Mesendoderm (in vitro differentiated cells): ENCODE measurements at regions not wholly inside any gene's neighbourhood (a gene's known extent, or its start where the extent isn't known, plus 50 kb on each side); places are given as distances from the start of the nearest gene placed in this dataset.

Experiments
- DNase-seq: peaks from one replicate; pipeline ENCODE4 v3.0.0; 2013
- H2AK5ac ChIP-seq: 2 replicates; pipeline ENCODE4 v1.6.1; 2013; ENCODE audit warnings: low read length, inconsistent platforms
- H2BK120ac ChIP-seq: 2 replicates; pipeline ENCODE4 v1.6.1; 2013; ENCODE audit warnings: low read depth, mild to moderate bottlenecking, low read length, moderate library complexity, mixed read lengths
- H2BK15ac ChIP-seq: replicated peaks from 2 replicates; pipeline ENCODE4 v1.6.1; 2013; ENCODE audit warnings: low read depth, mild to moderate bottlenecking, moderate library complexity
- H2BK5ac ChIP-seq: 2 replicates; pipeline ENCODE4 v1.6.1; 2013; ENCODE audit warnings: low read length, inconsistent platforms
- H3K18ac ChIP-seq: 2 replicates; pipeline ENCODE4 v1.6.1; 2013; ENCODE audit warnings: mild to moderate bottlenecking, low read length, mixed read lengths
- H3K23ac ChIP-seq: one replicate; pipeline ENCODE4 v1.6.1; 2013; ENCODE audit warnings: low read length
- H3K27ac ChIP-seq: 2 replicates; pipeline ENCODE4 v1.5.1; 2013; ENCODE audit warnings: low read depth, mild to moderate bottlenecking, inconsistent platforms, low read length, moderate library complexity
- H3K27me3 ChIP-seq: 2 replicates; pipeline ENCODE4 v1.6.1; 2013; ENCODE audit warnings: low read length, control low read depth, mild to moderate bottlenecking, inconsistent platforms; ENCODE audit not compliant: insufficient read depth, poor library complexity
- H3K36me3 ChIP-seq: 2 replicates; pipeline ENCODE4 v1.6.1; 2013; ENCODE audit warnings: low read length, inconsistent platforms; ENCODE audit not compliant: control insufficient read depth, insufficient read depth
- H3K4ac ChIP-seq: one replicate; pipeline ENCODE4 v1.6.1; 2013; ENCODE audit warnings: low read depth, mild to moderate bottlenecking, low read length, moderate library complexity
- H3K4me1 ChIP-seq: 2 replicates; pipeline ENCODE4 v1.6.1; 2013; ENCODE audit warnings: low read depth, low read length, inconsistent platforms; ENCODE audit not compliant: control insufficient read depth
- H3K4me2 ChIP-seq: 2 replicates; pipeline ENCODE4 v1.6.1; 2013; ENCODE audit warnings: low read length
- H3K4me3 ChIP-seq: 2 replicates; pipeline ENCODE4 v1.5.1; 2013; ENCODE audit warnings: mild to moderate bottlenecking, low read length
- H3K56ac ChIP-seq: one replicate; pipeline ENCODE4 v1.6.1; 2013; ENCODE audit warnings: low read length
- H3K79me1 ChIP-seq: 2 replicates; pipeline ENCODE4 v1.6.1; 2013; ENCODE audit warnings: low read length, inconsistent platforms
- H3K79me2 ChIP-seq: 2 replicates; pipeline ENCODE4 v1.6.1; 2013; ENCODE audit warnings: mild to moderate bottlenecking, low read length; ENCODE audit not compliant: control insufficient read depth, insufficient read depth
- H3K9ac ChIP-seq: 2 replicates; pipeline ENCODE4 v1.6.1; 2013; ENCODE audit warnings: low read length, inconsistent platforms
- H4K5ac ChIP-seq: one replicate; pipeline ENCODE4 v1.6.1; 2013; ENCODE audit warnings: low read length
- H4K8ac ChIP-seq: one replicate; pipeline ENCODE4 v1.6.1; 2013; ENCODE audit warnings: low read depth, mild to moderate bottlenecking, control low read depth, low read length, moderate library complexity
- WGBS: extraction: QIAGEN DNeasy Blood & Tissue Kit; methylation state at CpG from one replicate; pipeline ENCODE4 v1.1.7; 2013; ENCODE audit warnings: low lambda C conversion rate, missing lambda C conversion rate; ENCODE audit not compliant: insufficient coverage; ENCODE audit errors: extremely low coverage; 5-methylcytosine and 5-hydroxymethylcytosine counted together

GRCh38 chr17:79219208-79219935 lies 144.7 kb downstream of the ENGASE start:
- Histone ChIP-seq H4K8ac (no peak overlapping the region), H3K36me3 (no peaks in the 10 kb centered on the region), H2BK5ac (no peak overlapping the region), H3K56ac (no peak overlapping the region), H2BK15ac (no peak overlapping the region), H3K9ac (no peak overlapping the region), H3K23ac (no peak overlapping the region), H3K79me1 (no peaks in the 10 kb centered on the region), H3K27me3 (no peaks in the 10 kb centered on the region), H3K27ac (no peak overlapping the region), H3K4ac (no peak overlapping the region), H2AK5ac (no peak overlapping the region), H3K4me2 (no peak overlapping the region), H2BK120ac (no peak overlapping the region), H3K4me3 (no peak overlapping the region), H3K18ac (no peak overlapping the region), H4K5ac (no peak overlapping the region), H3K4me1 (no peaks in the 10 kb centered on the region), H3K79me2 (no peaks in the 10 kb centered on the region)
- no peak for DNase-seq
- no CpG with 5 or more reads among the region's 18 CpGs for WGBS

GRCh38 chr17:79218825-79219200 lies 144.2 kb downstream of the ENGASE start:
- Histone ChIP-seq H3K4me1 (no peaks in the 10 kb centered on the region), H3K79me2 (no peaks in the 10 kb centered on the region), H3K4me3 (no peak overlapping the region), H3K56ac (no peak overlapping the region), H2AK5ac (no peak overlapping the region), H3K27me3 (no peaks in the 10 kb centered on the region), H4K8ac (no peak overlapping the region), H4K5ac (no peak overlapping the region), H3K9ac (no peak overlapping the region), H3K27ac (no peak overlapping the region), H3K18ac (no peak overlapping the region), H3K79me1 (no peaks in the 10 kb centered on the region), H2BK5ac (no peak overlapping the region), H2BK15ac (no peak overlapping the region), H3K23ac (no peak overlapping the region), H3K4ac (no peak overlapping the region), H3K4me2 (no peak overlapping the region), H2BK120ac (no peak overlapping the region), H3K36me3 (no peaks in the 10 kb centered on the region)
- DNase-seq = no peak
- WGBS = no CpG with 5 or more reads among the region's 10 CpGs

- Histone ChIP-seq H3K23ac (no peak overlapping the region), H2BK120ac (no peak overlapping the region), H4K8ac (no peak overlapping the region), H3K56ac (no peak overlapping the region), H4K5ac (no peak overlapping the region), H3K4me2 (no peak overlapping the region), H3K36me3 (no peaks in the 10 kb centered on the region), H3K4me1 (no peaks in the 10 kb centered on the region), H2BK15ac (no peak overlapping the region), H3K18ac (no peak overlapping the region), H3K79me2 (no peaks in the 10 kb centered on the region), H3K27me3 (no peaks in the 10 kb centered on the region), H3K4me3 (no peak overlapping the region), H2BK5ac (no peak overlapping the region), H3K27ac (no peak overlapping the region), H3K4ac (no peak overlapping the region), H3K79me1 (no peaks in the 10 kb centered on the region), H2AK5ac (no peak overlapping the region), H3K9ac (no peak overlapping the region)
- WGBS = no CpG with 5 or more reads among the region's 19 CpGs
- no peak for DNase-seq
These were observed 143.7 kb downstream of the ENGASE start for GRCh38 chr17:79218175-79218824.

- H3K4me2 ChIP-seq = no peak overlapping the region
- H3K9ac ChIP-seq = no peak overlapping the region
- H3K79me2 ChIP-seq = no peaks in the 10 kb centered on the region
- no peak overlapping the region for H2BK5ac ChIP-seq
- no peak overlapping the region for H4K5ac ChIP-seq
- no peaks in the 10 kb centered on the region for H3K27me3 ChIP-seq
- no peak overlapping the region for H3K18ac ChIP-seq
- H2BK120ac ChIP-seq = no peak overlapping the region
- no peak overlapping the region for H3K4ac ChIP-seq
- H4K8ac ChIP-seq = no peak overlapping the region
- no peak overlapping the region for H3K56ac ChIP-seq
- no peak for DNase-seq
- H3K27ac ChIP-seq = no peak overlapping the region
- H2BK15ac ChIP-seq = no peak overlapping the region
- H3K36me3 ChIP-seq = no peaks in the 10 kb centered on the region
- H3K4me3 ChIP-seq = no peak overlapping the region
- H3K4me1 ChIP-seq = no peaks in the 10 kb centered on the region
- no CpG with 5 or more reads among the region's 12 CpGs for WGBS
- no peaks in the 10 kb centered on the region for H3K79me1 ChIP-seq
- no peak overlapping the region for H3K23ac ChIP-seq
- no peak overlapping the region for H2AK5ac ChIP-seq
These were observed 143.0 kb downstream of the ENGASE start for GRCh38 chr17:79217473-79218135.

DNA sequence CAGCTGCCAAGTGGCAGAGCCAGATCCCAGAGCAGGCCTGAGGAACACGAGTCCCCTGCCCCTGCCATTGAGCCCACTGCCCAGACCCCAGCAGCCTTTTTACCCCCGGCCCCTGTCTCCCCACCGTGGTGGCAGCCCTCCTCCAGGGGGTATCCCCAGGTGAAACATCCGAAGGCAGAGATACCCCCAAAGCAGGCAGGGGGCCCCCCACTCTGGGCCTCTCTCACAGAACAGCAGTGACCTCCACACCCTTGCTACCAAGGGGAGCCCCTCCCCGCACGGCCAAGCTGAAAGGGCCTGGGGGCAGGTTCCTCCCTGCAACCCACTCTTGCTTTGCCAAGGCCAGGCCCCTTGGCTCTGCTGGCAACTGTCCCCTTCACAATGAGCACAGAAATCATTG lies 142.2 kb downstream of the ENGASE start:
- Histone ChIP-seq H4K5ac (no peak overlapping the region), H2AK5ac (no peak overlapping the region), H3K56ac (no peak overlapping the region), H3K4me2 (no peak overlapping the region), H3K18ac (no peak overlapping the region), H2BK15ac (no peak overlapping the region), H2BK120ac (no peak overlapping the region), H3K36me3 (no peaks in the 10 kb centered on the region), H3K27me3 (no peaks in the 10 kb centered on the region), H2BK5ac (no peak overlapping the region), H3K79me1 (no peaks in the 10 kb centered on the region), H3K4ac (no peak overlapping the region), H3K4me3 (no peak overlapping the region), H3K27ac (no peak overlapping the region), H3K23ac (no peak overlapping the region), H3K79me2 (no peaks in the 10 kb centered on the region), H4K8ac (no peak overlapping the region), H3K4me1 (no peaks in the 10 kb centered on the region), H3K9ac (no peak overlapping the region)
- no CpG with 5 or more reads among the region's 6 CpGs for WGBS
- DNase-seq = no peak
